Right lobe of liver (tissue), 4 donors: ENCODE measurements at regions not wholly inside any gene's neighbourhood (a gene's known extent, or its start where the extent isn't known, plus 50 kb on each side); places are given as distances from the start of the nearest gene placed in this dataset.

Experiments used
- CTCF ChIP-seq, 4 donors: fragments of 200-600 bp in 3 of 4; fragments of 450-650 bp in 1 of 4; IDR thresholded peaks; one replicate each; pipeline versions ENCODE4 v1.5.1 to v1.8.0; 2016 to 2022; ENCODE audit warnings: antibody characterized with exemption in 4 of 4, mild to moderate bottlenecking in 2 of 4
- POLR2A ChIP-seq: fragments of 450-650 bp; IDR thresholded peaks from one replicate; pipeline ENCODE4 v1.6.1; 2017; ENCODE audit warnings: antibody characterized with exemption, mild to moderate bottlenecking
- donor health status: DM: no; HTN: no; CAD: no.
- donor health status: DM: no; HTN: no; CAD: no.
- donor health status: DM: no; HTN: yes; CAD: no.

- TF ChIP-seq CTCF (IDR thresholded peaks at IDR 0.05) (no peak), POLR2A (no peak)
These were observed 122.5 kb upstream of the IL15 start for GRCh38 chr4:141513866-141514265.
